H1 (cell line): ENCODE measurements at regions not wholly inside any gene's neighbourhood (a gene's known extent, or its start where the extent isn't known, plus 50 kb on each side); places are given as distances from the start of the nearest gene placed in this dataset.

Source experiments
- EGR1 ChIP-seq: IDR thresholded peaks from 2 replicates; pipeline ENCODE4 v1.6.1; 2011; ENCODE audit warnings: low read depth, low read length, borderline replicate concordance
- JUN ChIP-seq: IDR thresholded peaks from 2 replicates; pipeline ENCODE4 v1.6.1; 2011; ENCODE audit warnings: low read depth, mild to moderate bottlenecking, improper control_type of control experiment, low read length
- POLR2A ChIP-seq, 2 experiments: IDR thresholded peaks; 1 replicate in 1 of 2; 2 replicates in 1 of 2; pipeline ENCODE4 v1.6.1; 2011; ENCODE audit warnings: low read depth in 2 of 2, low read length in 2 of 2, mild to moderate bottlenecking in 2 of 2; ENCODE audit errors: control extremely low read depth in 1 of 2
- POLR2AphosphoS5 ChIP-seq: IDR thresholded peaks from 2 replicates; pipeline ENCODE4 v1.6.1; 2011; ENCODE audit warnings: low read depth, low read length
- SIN3A ChIP-seq, 2 experiments: IDR thresholded peaks in 1 of 2; conservative IDR thresholded peaks in 1 of 2; 2 replicates each; pipeline ENCODE4 v1.6.1; 2011 to 2012; ENCODE audit warnings: low read length in 2 of 2, improper control_type of control experiment in 1 of 2, low read depth in 1 of 2, mild to moderate bottlenecking in 1 of 2
- TF ChIP-seq, protein P1 (sequence below), 3 experiments: IDR thresholded peaks; 1 replicate in 2 of 3; 2 replicates in 1 of 3; pipeline versions ENCODE4 v1.5.1 to v1.6.1; 2011; ENCODE audit warnings: low read length in 3 of 3, mild to moderate bottlenecking in 3 of 3, inconsistent platforms in 2 of 3, low read depth in 1 of 3, moderate library complexity in 1 of 3; ENCODE audit not compliant: insufficient read depth in 1 of 3; ENCODE audit errors: control extremely low read depth in 1 of 3
- TF ChIP-seq, protein P2 (sequence below): IDR thresholded peaks from 2 replicates; pipeline ENCODE4 v1.6.1; 2012; ENCODE audit warnings: low read length, inconsistent platforms

DNA sequence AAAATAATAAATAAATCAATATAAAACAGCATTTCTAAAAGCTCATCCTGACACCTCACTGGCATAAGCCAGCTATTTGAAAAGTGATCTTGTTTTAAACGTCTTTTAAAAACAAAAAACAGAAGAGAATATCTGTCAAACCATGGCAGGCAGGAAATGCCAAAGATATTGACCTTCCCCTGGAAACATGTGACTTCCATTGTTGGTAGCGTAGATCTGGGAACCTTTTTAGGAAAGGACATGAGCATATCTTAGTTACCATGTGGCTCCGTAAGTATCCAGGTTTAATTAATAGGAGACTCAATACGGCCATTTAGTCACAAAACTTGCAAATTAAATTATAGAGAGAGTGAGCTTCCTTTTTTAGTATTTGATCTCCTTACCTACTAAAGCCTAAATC lies 83.0 kb upstream of the KLHL4 start:
- TF ChIP-seq POLR2AphosphoS5 = no peak
- no peak for TF ChIP-seq POLR2A (IDR thresholded peaks at IDR 0.05; ENCODE audit: control extremely low read depth in 1 of 2, low read depth in 2 of 2, low read length in 2 of 2)
- TF ChIP-seq, protein P1, sequence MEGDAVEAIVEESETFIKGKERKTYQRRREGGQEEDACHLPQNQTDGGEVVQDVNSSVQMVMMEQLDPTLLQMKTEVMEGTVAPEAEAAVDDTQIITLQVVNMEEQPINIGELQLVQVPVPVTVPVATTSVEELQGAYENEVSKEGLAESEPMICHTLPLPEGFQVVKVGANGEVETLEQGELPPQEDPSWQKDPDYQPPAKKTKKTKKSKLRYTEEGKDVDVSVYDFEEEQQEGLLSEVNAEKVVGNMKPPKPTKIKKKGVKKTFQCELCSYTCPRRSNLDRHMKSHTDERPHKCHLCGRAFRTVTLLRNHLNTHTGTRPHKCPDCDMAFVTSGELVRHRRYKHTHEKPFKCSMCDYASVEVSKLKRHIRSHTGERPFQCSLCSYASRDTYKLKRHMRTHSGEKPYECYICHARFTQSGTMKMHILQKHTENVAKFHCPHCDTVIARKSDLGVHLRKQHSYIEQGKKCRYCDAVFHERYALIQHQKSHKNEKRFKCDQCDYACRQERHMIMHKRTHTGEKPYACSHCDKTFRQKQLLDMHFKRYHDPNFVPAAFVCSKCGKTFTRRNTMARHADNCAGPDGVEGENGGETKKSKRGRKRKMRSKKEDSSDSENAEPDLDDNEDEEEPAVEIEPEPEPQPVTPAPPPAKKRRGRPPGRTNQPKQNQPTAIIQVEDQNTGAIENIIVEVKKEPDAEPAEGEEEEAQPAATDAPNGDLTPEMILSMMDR (IDR thresholded peaks at IDR 0.05; ENCODE audit: control extremely low read depth in 1 of 3, insufficient read depth in 1 of 3, low read depth in 1 of 3, low read length in 3 of 3) = no peak
- no peak for TF ChIP-seq JUN
- TF ChIP-seq, protein P2, sequence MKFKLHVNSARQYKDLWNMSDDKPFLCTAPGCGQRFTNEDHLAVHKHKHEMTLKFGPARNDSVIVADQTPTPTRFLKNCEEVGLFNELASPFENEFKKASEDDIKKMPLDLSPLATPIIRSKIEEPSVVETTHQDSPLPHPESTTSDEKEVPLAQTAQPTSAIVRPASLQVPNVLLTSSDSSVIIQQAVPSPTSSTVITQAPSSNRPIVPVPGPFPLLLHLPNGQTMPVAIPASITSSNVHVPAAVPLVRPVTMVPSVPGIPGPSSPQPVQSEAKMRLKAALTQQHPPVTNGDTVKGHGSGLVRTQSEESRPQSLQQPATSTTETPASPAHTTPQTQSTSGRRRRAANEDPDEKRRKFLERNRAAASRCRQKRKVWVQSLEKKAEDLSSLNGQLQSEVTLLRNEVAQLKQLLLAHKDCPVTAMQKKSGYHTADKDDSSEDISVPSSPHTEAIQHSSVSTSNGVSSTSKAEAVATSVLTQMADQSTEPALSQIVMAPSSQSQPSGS = no peak
- TF ChIP-seq EGR1 = no peak
- no peak for TF ChIP-seq SIN3A (conservative IDR thresholded peaks at IDR 0.05 in 1 of 2, IDR thresholded peaks at IDR 0.05 in 1 of 2; ENCODE audit: low read depth in 1 of 2, low read length in 2 of 2)
